Tibial nerve (tissue), 3 donors: ENCODE measurements at regions not wholly inside any gene's neighbourhood (a gene's known extent, or its start where the extent isn't known, plus 50 kb on each side); places are given as distances from the start of the nearest gene placed in this dataset.

ENCODE experiments used
- POLR2A ChIP-seq, 2 donors: fragments of 450-650 bp; IDR thresholded peaks; one replicate each; pipeline ENCODE4 v1.6.1; 2017; ENCODE audit warnings: antibody characterized with exemption in 2 of 2, mild to moderate bottlenecking in 2 of 2, moderate library complexity in 2 of 2
- TF ChIP-seq, protein P1 (sequence below), 5 experiments: fragments of 200-600 bp in 3 of 5; fragments of 450-650 bp in 2 of 5; sonication (generic) in 3 of 5; IDR thresholded peaks; one replicate each; pipeline ENCODE4 v1.5.1; 2016 to 2019; ENCODE audit warnings: antibody characterized with exemption in 5 of 5, mild to moderate bottlenecking in 3 of 5, moderate library complexity in 2 of 5

GRCh38 chr2:173539615-173540014 lies 184.9 kb downstream of the CDCA7 start:
- TF ChIP-seq, protein P1, sequence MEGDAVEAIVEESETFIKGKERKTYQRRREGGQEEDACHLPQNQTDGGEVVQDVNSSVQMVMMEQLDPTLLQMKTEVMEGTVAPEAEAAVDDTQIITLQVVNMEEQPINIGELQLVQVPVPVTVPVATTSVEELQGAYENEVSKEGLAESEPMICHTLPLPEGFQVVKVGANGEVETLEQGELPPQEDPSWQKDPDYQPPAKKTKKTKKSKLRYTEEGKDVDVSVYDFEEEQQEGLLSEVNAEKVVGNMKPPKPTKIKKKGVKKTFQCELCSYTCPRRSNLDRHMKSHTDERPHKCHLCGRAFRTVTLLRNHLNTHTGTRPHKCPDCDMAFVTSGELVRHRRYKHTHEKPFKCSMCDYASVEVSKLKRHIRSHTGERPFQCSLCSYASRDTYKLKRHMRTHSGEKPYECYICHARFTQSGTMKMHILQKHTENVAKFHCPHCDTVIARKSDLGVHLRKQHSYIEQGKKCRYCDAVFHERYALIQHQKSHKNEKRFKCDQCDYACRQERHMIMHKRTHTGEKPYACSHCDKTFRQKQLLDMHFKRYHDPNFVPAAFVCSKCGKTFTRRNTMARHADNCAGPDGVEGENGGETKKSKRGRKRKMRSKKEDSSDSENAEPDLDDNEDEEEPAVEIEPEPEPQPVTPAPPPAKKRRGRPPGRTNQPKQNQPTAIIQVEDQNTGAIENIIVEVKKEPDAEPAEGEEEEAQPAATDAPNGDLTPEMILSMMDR (IDR thresholded peaks at IDR 0.05) = no peak
- no peak for TF ChIP-seq POLR2A (IDR thresholded peaks at IDR 0.05)
